H1 (cell line): ENCODE measurements at regions not wholly inside any gene's neighbourhood (a gene's known extent, or its start where the extent isn't known, plus 50 kb on each side); places are given as distances from the start of the nearest gene placed in this dataset.

ENCODE experiments used
- CTCF ChIA-PET: fragments of 300-600 bp; sonication (Branson Sonifier 250); formaldehyde crosslinking; loops from one replicate; lab custom pipeline; 2021; ENCODE audit not compliant: partially characterized antibody; lab: Charles Lee
- POLR2A ChIA-PET: fragments of 300-600 bp; sonication (Branson Sonifier 250); formaldehyde crosslinking; loops from one replicate; lab custom pipeline; 2021; ENCODE audit warnings: inconsistent platforms; ENCODE audit not compliant: partially characterized antibody; lab: Charles Lee
- DNase-seq, 2 experiments: peaks; one replicate each; pipeline versions ENCODE4 v3.0.0 to v3.0.0-alpha.2; 2010 to 2022; ENCODE audit warnings: low spot score in 2 of 2, low read depth in 1 of 2, mixed read lengths in 1 of 2
- FAIRE-seq: peaks from 2 replicates; lab custom pipeline; 2011; peaks lifted over from hg19 to GRCh38; lab: Jason Lieb, UNC
- H2AFZ ChIP-seq: 2 replicates; pipeline ENCODE4 v1.8.1; 2012; ENCODE audit warnings: low read length, inconsistent platforms
- H2AK5ac ChIP-seq: 2 replicates; pipeline ENCODE4 v1.6.1; 2013; ENCODE audit warnings: low read depth, low read length
- H2BK120ac ChIP-seq: replicated peaks from 2 replicates; pipeline ENCODE3; 2013; ENCODE audit warnings: low read depth, low read length, inconsistent platforms
- H2BK12ac ChIP-seq: 2 replicates; pipeline ENCODE4 v1.6.1; 2013; ENCODE audit warnings: low read depth, low read length
- H2BK15ac ChIP-seq: 2 replicates; pipeline ENCODE4 v1.6.1; 2013; ENCODE audit warnings: low read length
- H2BK20ac ChIP-seq: 2 replicates; pipeline ENCODE4 v1.6.1; 2013; ENCODE audit warnings: low read length
- H2BK5ac ChIP-seq: 2 replicates; pipeline ENCODE4 v1.6.1; 2013; ENCODE audit warnings: low read depth, low read length
- H3K14ac ChIP-seq: 2 replicates; pipeline ENCODE4 v1.6.1; 2013; ENCODE audit warnings: inconsistent platforms; ENCODE audit not compliant: insufficient read length
- H3K18ac ChIP-seq: 2 replicates; pipeline ENCODE4 v1.6.1; 2013; ENCODE audit warnings: low read length; ENCODE audit errors: extremely low read depth
- H3K23ac ChIP-seq: 2 replicates; pipeline ENCODE4 v1.6.1; 2013; ENCODE audit warnings: inconsistent platforms; ENCODE audit not compliant: insufficient read length
- H3K23me2 ChIP-seq: 2 replicates; pipeline ENCODE4 v1.6.1; 2013; ENCODE audit warnings: low read depth, low read length
- H3K27ac ChIP-seq: 2 replicates; pipeline ENCODE4 v1.6.1; 2011; ENCODE audit warnings: low read depth, low read length, inconsistent platforms
- H3K27me3 ChIP-seq, 4 experiments: replicated peaks in 1 of 4; 1 replicate in 1 of 4; 2 replicates in 3 of 4; pipeline versions ENCODE4 v1.6.1 to v1.8.1; 2011 to 2013; ENCODE audit warnings: low read length in 3 of 4, mild to moderate bottlenecking in 3 of 4, inconsistent platforms in 2 of 4, mixed read lengths in 2 of 4, moderate library complexity in 1 of 4; ENCODE audit not compliant: control insufficient read depth in 3 of 4, insufficient read depth in 3 of 4; ENCODE audit errors: extremely low read depth in 1 of 4
- H3K36me3 ChIP-seq, 4 experiments: 2 replicates each; pipeline versions ENCODE4 v1.6.1 to v1.8.1; 2011 to 2013; ENCODE audit warnings: mild to moderate bottlenecking in 4 of 4, low read length in 3 of 4, moderate library complexity in 2 of 4, control low read depth in 1 of 4, inconsistent platforms in 1 of 4; ENCODE audit not compliant: insufficient read depth in 4 of 4, control insufficient read depth in 2 of 4
- H3K4ac ChIP-seq: replicated peaks from 2 replicates; pipeline ENCODE3; 2013; ENCODE audit warnings: low read length, low read depth, mixed read lengths, inconsistent platforms; ENCODE audit not compliant: insufficient read length
- H3K4me1 ChIP-seq, 4 experiments: replicated peaks in 1 of 4; 1 replicate in 1 of 4; 2 replicates in 3 of 4; pipeline versions ENCODE4 v1.6.1 to v1.8.1; 2011 to 2013; ENCODE audit warnings: low read length in 3 of 4, inconsistent platforms in 2 of 4, mixed read lengths in 1 of 4; ENCODE audit not compliant: insufficient read depth in 4 of 4, control insufficient read depth in 3 of 4
- H3K4me2 ChIP-seq, 2 experiments: 2 replicates each; pipeline versions ENCODE4 v1.6.1 to v1.8.1; 2011 to 2013; ENCODE audit warnings: low read depth in 2 of 2, low read length in 2 of 2, control low read depth in 1 of 2, inconsistent platforms in 1 of 2, mild to moderate bottlenecking in 1 of 2; ENCODE audit not compliant: insufficient read depth in 1 of 2
- H3K4me3 ChIP-seq, 4 experiments: fragments of 200-600, 300-600 bp in 1 of 4; sonication (generic), shearing (Covaris generic), sonication (Bioruptor Twin) in 1 of 4; 2 replicates each; pipeline versions ENCODE4 v1.5.1 to v1.8.1; 2011 to 2016; ENCODE audit warnings: low read length in 4 of 4, low read depth in 3 of 4, control low read depth in 2 of 4, inconsistent platforms in 2 of 4, mild to moderate bottlenecking in 2 of 4, mixed read lengths in 1 of 4, moderate library complexity in 1 of 4; ENCODE audit not compliant: insufficient read depth in 2 of 4; ENCODE audit errors: extremely low read depth in 1 of 4
- H3K56ac ChIP-seq: replicated peaks from 2 replicates; pipeline ENCODE3; 2013; ENCODE audit warnings: low read depth, mild to moderate bottlenecking, mixed read lengths, low read length, inconsistent platforms; ENCODE audit not compliant: insufficient read length
- H3K79me1 ChIP-seq: 2 replicates; pipeline ENCODE4 v1.6.1; 2013; ENCODE audit warnings: low read depth, low read length, control low read depth
- H3K79me2 ChIP-seq, 2 experiments: 2 replicates each; pipeline versions ENCODE4 v1.6.1 to v1.8.1; 2012 to 2013; ENCODE audit warnings: low read length in 2 of 2, mild to moderate bottlenecking in 2 of 2, inconsistent platforms in 1 of 2; ENCODE audit not compliant: insufficient read depth in 2 of 2, control insufficient read depth in 1 of 2
- H3K9ac ChIP-seq, 4 experiments: replicated peaks in 1 of 4; 1 replicate in 1 of 4; 2 replicates in 3 of 4; pipeline versions ENCODE4 v1.6.1 to v1.8.1; 2011 to 2013; ENCODE audit warnings: low read depth in 3 of 4, low read length in 3 of 4, control low read depth in 2 of 4, mild to moderate bottlenecking in 2 of 4, moderate library complexity in 2 of 4, inconsistent platforms in 1 of 4; ENCODE audit errors: extremely low read depth in 1 of 4
- H3K9me3 ChIP-seq, 2 experiments: 2 replicates each; pipeline versions ENCODE4 v1.6.1 to v1.8.1; 2012 to 2013; ENCODE audit warnings: mild to moderate bottlenecking in 2 of 2, moderate library complexity in 2 of 2, control low read depth in 1 of 2, inconsistent platforms in 1 of 2, low read depth in 1 of 2, low read length in 1 of 2, mixed read lengths in 1 of 2; ENCODE audit not compliant: insufficient read depth in 2 of 2
- H4K20me1 ChIP-seq, 2 experiments: replicated peaks in 1 of 2; 2 replicates each; pipeline versions ENCODE3 to v1.8.1; 2011 to 2013; ENCODE audit warnings: inconsistent platforms in 2 of 2, low read length in 2 of 2, mild to moderate bottlenecking in 1 of 2; ENCODE audit not compliant: insufficient read depth in 2 of 2, control insufficient read depth in 1 of 2
- H4K5ac ChIP-seq: 2 replicates; pipeline ENCODE4 v1.6.1; 2013; ENCODE audit warnings: low read length, low read depth, mixed read lengths, inconsistent platforms; ENCODE audit not compliant: insufficient read length
- H4K8ac ChIP-seq: 2 replicates; pipeline ENCODE4 v1.8.0; 2013; ENCODE audit warnings: mild to moderate bottlenecking, moderate library complexity, low read length, inconsistent platforms; ENCODE audit not compliant: insufficient read depth; ENCODE audit errors: extremely low read depth
- H4K91ac ChIP-seq: replicated peaks from 2 replicates; pipeline ENCODE3; 2013; ENCODE audit warnings: low read length, mixed read lengths, inconsistent platforms; ENCODE audit not compliant: insufficient read length
- CTCF ChIP-seq, 3 experiments: IDR thresholded peaks; 1 replicate in 2 of 3; 2 replicates in 1 of 3; pipeline versions ENCODE4 v1.5.1 to v1.6.1; 2011; ENCODE audit warnings: low read length in 3 of 3, mild to moderate bottlenecking in 3 of 3, inconsistent platforms in 2 of 3, low read depth in 1 of 3, moderate library complexity in 1 of 3; ENCODE audit not compliant: insufficient read depth in 1 of 3; ENCODE audit errors: control extremely low read depth in 1 of 3
- GABPA ChIP-seq: IDR thresholded peaks from 2 replicates; pipeline ENCODE4 v1.6.1; 2011; ENCODE audit warnings: mild to moderate bottlenecking, low read length, moderate library complexity, borderline replicate concordance; ENCODE audit not compliant: insufficient read depth
- HDAC6 ChIP-seq: IDR thresholded peaks from one replicate; pipeline ENCODE4 v1.7.1; 2012; ENCODE audit warnings: low read depth, mild to moderate bottlenecking, inconsistent platforms, low read length, moderate library complexity
- KDM5A ChIP-seq: fragments of 200-600 bp; IDR thresholded peaks from 2 replicates; pipeline ENCODE4 v1.7.1; 2012; ENCODE audit warnings: mild to moderate bottlenecking, low read length, inconsistent platforms, mixed read lengths
- NANOG ChIP-seq: IDR thresholded peaks from 2 replicates; pipeline ENCODE4 v1.6.1; 2011; ENCODE audit warnings: low read length, low read depth, mild to moderate bottlenecking, inconsistent platforms; ENCODE audit not compliant: insufficient read depth, poor library complexity, severe bottlenecking
- POLR2A ChIP-seq, 2 experiments: IDR thresholded peaks; 1 replicate in 1 of 2; 2 replicates in 1 of 2; pipeline ENCODE4 v1.6.1; 2011; ENCODE audit warnings: low read depth in 2 of 2, low read length in 2 of 2, mild to moderate bottlenecking in 2 of 2; ENCODE audit errors: control extremely low read depth in 1 of 2
- SRF ChIP-seq: IDR thresholded peaks from 2 replicates; pipeline ENCODE4 v1.6.1; 2011; ENCODE audit warnings: mild to moderate bottlenecking, low read depth, low read length, moderate library complexity
- WGBS, 2 experiments: shearing (Covaris generic) in 1 of 2; methylation state at CpG; one replicate each; pipeline versions ENCODE4 v1.1.6 to v1.1.7; 2013 to 2015; ENCODE audit warnings: low lambda C conversion rate in 2 of 2, mixed read lengths in 2 of 2, inconsistent platforms in 1 of 2, low coverage in 1 of 2, missing lambda C conversion rate in 1 of 2; ENCODE audit not compliant: insufficient replicate concordance in 2 of 2, insufficient coverage in 1 of 2, insufficient read length in 1 of 2; ENCODE audit errors: extremely low coverage in 1 of 2, missing lambda C conversion rate in 1 of 2; 5-methylcytosine and 5-hydroxymethylcytosine counted together

GRCh38 chr2:207241198-207241597, 75.5 kb upstream of the KLF7 start:
- Histone ChIP-seq H3K9me3 (no peaks in the 10 kb centered on the region), H4K5ac (no peak overlapping the region), H2BK15ac (no peak overlapping the region), H3K4me1 (peaks cover 0 to 10% (median 5%) of the 10 kb centered on the region in 4 experiments; a peak in 5 of 7 replicates), H2AFZ (no peak overlapping the region), H2BK5ac (no peak overlapping the region), H3K4me3 (no peak overlapping the region), H3K18ac (no peak overlapping the region), H4K91ac (no peak overlapping the region), H3K27me3 (no peaks in the 10 kb centered on the region), H2BK12ac (no peak overlapping the region), H3K79me1 (no peaks in the 10 kb centered on the region), H3K27ac (no peak overlapping the region), H2BK120ac (no peak overlapping the region), H3K4me2 (no peak overlapping the region), H3K79me2 (no peaks in the 10 kb centered on the region), H2BK20ac (no peak overlapping the region), H3K23ac (no peak overlapping the region), H2AK5ac (no peak overlapping the region), H3K4ac (no peak overlapping the region), H4K8ac (no peak overlapping the region), H3K14ac (no peak overlapping the region), H3K23me2 (no peaks in the 10 kb centered on the region; the same call in 1 of the 2 replicates), H3K9ac (no peak overlapping the region), H3K56ac (no peak overlapping the region), H4K20me1 (no peaks in the 10 kb centered on the region), H3K36me3 (no peaks in the 10 kb centered on the region)
- 90% methylated on average over 3 of the region's 3 CpGs; no CpG with 5 or more reads in 1 of the 2 experiments for WGBS, 2 experiments
- TF ChIP-seq SRF (no peak), KDM5A (no peak), HDAC6 (no peak), POLR2A (IDR thresholded peaks at IDR 0.05; ENCODE audit: control extremely low read depth in 1 of 2, low read depth in 2 of 2, low read length in 2 of 2) (no peak), GABPA (no peak), NANOG (no peak), CTCF (IDR thresholded peaks at IDR 0.05; ENCODE audit: control extremely low read depth in 1 of 3, insufficient read depth in 1 of 3, low read depth in 1 of 3, low read length in 3 of 3) (no peak)
- DNase-seq (no peak), FAIRE-seq (no peak)
- CTCF ChIA-PET: interaction anchor here (0.6 to 1.3 kb wide), 2 partner anchors 15 to 460 kb away, joined by 3 read pairs; no protein-coding TSS in a partner anchor
- POLR2A ChIA-PET: no interaction called here
